Glutamatergic neuron (in vitro differentiated cells): ENCODE measurements at regions not wholly inside any gene's neighbourhood (a gene's known extent, or its start where the extent isn't known, plus 50 kb on each side); places are given as distances from the start of the nearest gene placed in this dataset.
"Not testable (repeated sequence)": the region's sequence is repeated elsewhere in the genome, so short reads cannot be mapped to it uniquely, and the experiment has no call there.

ENCODE experiments used
- DNase-seq: peaks from one replicate; pipeline ENCODE4 v3.0.0; 2022
- H3K27ac Mint-ChIP-seq: one replicate; pipeline ENCODE4 v1.8.0; 2020; ENCODE audit warnings: mild to moderate bottlenecking, mixed read lengths, inconsistent platforms; ENCODE audit not compliant: unreplicated experiment
- H3K27me3 Mint-ChIP-seq: one replicate; pipeline ENCODE4 v1.8.0; 2020; ENCODE audit warnings: mild to moderate bottlenecking, moderate library complexity, mixed read lengths, inconsistent platforms; ENCODE audit not compliant: unreplicated experiment
- H3K36me3 Mint-ChIP-seq: one replicate; pipeline ENCODE4 v1.8.0; 2020; ENCODE audit warnings: mild to moderate bottlenecking, mixed read lengths, inconsistent platforms; ENCODE audit not compliant: unreplicated experiment
- H3K4me1 Mint-ChIP-seq: one replicate; pipeline ENCODE4 v1.8.0; 2020; ENCODE audit warnings: mild to moderate bottlenecking, low read depth, mixed read lengths, inconsistent platforms; ENCODE audit not compliant: unreplicated experiment
- H3K4me3 Mint-ChIP-seq: one replicate; pipeline ENCODE4 v1.8.0; 2020; ENCODE audit warnings: mild to moderate bottlenecking, mixed read lengths, inconsistent platforms; ENCODE audit not compliant: unreplicated experiment
- H3K9me3 Mint-ChIP-seq: one replicate; pipeline ENCODE4 v1.8.0; 2020; ENCODE audit warnings: mild to moderate bottlenecking, moderate library complexity, mixed read lengths, inconsistent platforms; ENCODE audit not compliant: unreplicated experiment
- CTCF ChIP-seq: fragments of 200-600 bp; sonication (generic); IDR thresholded peaks from one replicate; pipeline ENCODE4 v1.5.0; 2021; ENCODE audit not compliant: partially characterized antibody, unreplicated experiment

- no peak overlapping the region for H3K27ac Mint-ChIP-seq
- H3K4me1 Mint-ChIP-seq, result no peaks in the 10 kb centered on the region
- H3K36me3 Mint-ChIP-seq, result no peaks in the 10 kb centered on the region
- no peak for TF ChIP-seq CTCF
- no peak overlapping the region for H3K4me3 Mint-ChIP-seq
- no peaks in the 10 kb centered on the region for H3K9me3 Mint-ChIP-seq
- DNase-seq, result no peak
- H3K27me3 Mint-ChIP-seq, result peaks cover 2% of the 10 kb centered on the region
Observed at GRCh38 chr17:12227547-12227946, 206.9 kb downstream of the MAP2K4 start.

GRCh38 chr17:12229335-12229734 lies 208.7 kb downstream of the MAP2K4 start:
- Mint-ChIP-seq H3K27ac (no peak overlapping the region), H3K4me3 (no peak overlapping the region), H3K27me3 (peaks cover 2% of the 10 kb centered on the region), H3K4me1 (no peaks in the 10 kb centered on the region), H3K9me3 (no peaks in the 10 kb centered on the region), H3K36me3 (no peaks in the 10 kb centered on the region)
- no peak for TF ChIP-seq CTCF
- no peak for DNase-seq

- Mint-ChIP-seq H3K9me3 (no peaks in the 10 kb centered on the region), H3K27ac (no peak overlapping the region), H3K4me3 (no peak overlapping the region), H3K4me1 (no peaks in the 10 kb centered on the region), H3K36me3 (no peaks in the 10 kb centered on the region), H3K27me3 (no peaks in the 10 kb centered on the region)
- no peak for DNase-seq
- TF ChIP-seq CTCF, result no peak
Observed at GRCh38 chr17:12230481-12231354, 210.0 kb downstream of the MAP2K4 start.

GRCh38 chr17:12231355-12231682 lies 210.6 kb downstream of the MAP2K4 start:
- Mint-ChIP-seq H3K27me3 (no peaks in the 10 kb centered on the region), H3K9me3 (no peaks in the 10 kb centered on the region), H3K4me3 (no peak overlapping the region), H3K4me1 (no peaks in the 10 kb centered on the region), H3K27ac (no peak overlapping the region), H3K36me3 (no peaks in the 10 kb centered on the region)
- no peak for DNase-seq
- no peak for TF ChIP-seq CTCF

- H3K9me3 Mint-ChIP-seq, H3K27ac Mint-ChIP-seq, DNase-seq, H3K27me3 Mint-ChIP-seq, H3K4me3 Mint-ChIP-seq, H3K36me3 Mint-ChIP-seq, H3K4me1 Mint-ChIP-seq: not testable (repeated sequence)
Observed at GRCh38 chr17:12239021-12239420, 218.3 kb downstream of the MAP2K4 start.
